ENCODE measurements at regions not wholly inside any gene's neighbourhood (a gene's known extent, or its start where the extent isn't known, plus 50 kb on each side); places are given as distances from the start of the nearest gene placed in this dataset.

- no peak overlapping the region for H3K4me3 ChIP-seq (ENCODE audit: low read length)
- DNase-seq (ENCODE audit: low read depth) = no peak
- TF ChIP-seq CTCF (conservative IDR thresholded peaks at IDR 0.05; ENCODE audit: low read depth, low read length) = no peak
Measured at GRCh38 chr3:76349715-76350480, 564.5 kb upstream of the ZNF717 start.

GRCh38 chr3:76352051-76352450 lies 566.7 kb upstream of the ZNF717 start:
- no peak for TF ChIP-seq CTCF (conservative IDR thresholded peaks at IDR 0.05; ENCODE audit: low read depth, low read length)
- H3K4me3 ChIP-seq (ENCODE audit: low read length) = no peak overlapping the region
- no peak for DNase-seq (ENCODE audit: low read depth)

DNA sequence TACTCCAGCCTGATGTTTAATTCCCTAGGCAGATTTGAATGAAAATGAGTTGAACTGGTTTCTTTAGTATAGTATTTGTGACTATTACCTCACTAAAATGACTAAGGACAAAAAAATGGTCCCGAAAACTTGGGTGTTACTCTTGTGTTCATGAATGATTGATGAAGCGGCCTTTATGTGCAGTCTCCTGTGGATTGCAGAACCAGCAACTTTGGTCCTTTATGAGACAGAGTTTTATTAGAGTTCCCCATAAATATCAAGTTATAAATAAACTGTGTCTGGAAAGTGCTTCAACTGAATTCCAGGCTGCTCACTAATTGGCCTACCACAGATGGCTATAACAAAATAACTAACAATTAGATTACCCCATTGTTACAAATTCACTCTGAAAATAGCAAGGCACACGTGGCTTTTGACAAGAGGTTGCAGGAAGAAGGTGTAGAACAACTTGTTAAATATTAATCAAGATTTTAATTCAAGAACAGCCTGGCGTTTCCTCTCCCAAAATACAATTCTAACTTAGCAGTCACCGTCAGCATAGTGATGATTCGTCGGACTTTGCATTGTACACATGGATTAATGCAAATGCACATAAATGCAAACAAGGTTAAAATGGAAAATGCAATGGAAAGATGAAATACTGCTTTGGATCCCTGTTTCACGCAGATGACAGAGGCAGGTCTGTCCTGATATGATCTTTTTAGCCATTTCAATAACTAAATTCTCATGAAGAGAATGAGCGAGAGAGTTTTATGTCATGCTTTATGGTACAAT lies 567.3 kb upstream of the ZNF717 start:
- no peak for DNase-seq (ENCODE audit: low read depth)
- TF ChIP-seq CTCF (conservative IDR thresholded peaks at IDR 0.05; ENCODE audit: low read depth, low read length) = no peak
- no peak overlapping the region for H3K4me3 ChIP-seq (ENCODE audit: low read length)

- no peak overlapping the region for H3K4me3 ChIP-seq (ENCODE audit: low read length)
- TF ChIP-seq CTCF (conservative IDR thresholded peaks at IDR 0.05; ENCODE audit: low read depth, low read length) = no peak
- DNase-seq (ENCODE audit: low read depth) = no peak
Measured at GRCh38 chr3:76353683-76354082, 568.3 kb upstream of the ZNF717 start.

- DNase-seq (ENCODE audit: low read depth) = no peak
- no peak for TF ChIP-seq CTCF (conservative IDR thresholded peaks at IDR 0.05; ENCODE audit: low read depth, low read length)
- H3K4me3 ChIP-seq (ENCODE audit: low read length) = no peak overlapping the region
Measured at GRCh38 chr3:76361010-76361409, 575.7 kb upstream of the ZNF717 start.

- TF ChIP-seq CTCF (conservative IDR thresholded peaks at IDR 0.05; ENCODE audit: low read depth, low read length) = no peak
- H3K4me3 ChIP-seq (ENCODE audit: low read length) = no peak overlapping the region
- DNase-seq (ENCODE audit: low read depth) = no peak
Measured at GRCh38 chr3:76362643-76363042, 577.3 kb upstream of the ZNF717 start.

GRCh38 chr3:76365275-76365674 lies 579.9 kb upstream of the ZNF717 start:
- no peak for DNase-seq (ENCODE audit: low read depth)
- H3K4me3 ChIP-seq (ENCODE audit: low read length) = no peak overlapping the region
- no peak for TF ChIP-seq CTCF (conservative IDR thresholded peaks at IDR 0.05; ENCODE audit: low read depth, low read length)
